H1 (cell line): ENCODE measurements at regions not wholly inside any gene's neighbourhood (a gene's known extent, or its start where the extent isn't known, plus 50 kb on each side); places are given as distances from the start of the nearest gene placed in this dataset.

Source experiments
- CTCF ChIA-PET: fragments of 300-600 bp; sonication (Branson Sonifier 250); formaldehyde crosslinking; loops from one replicate; lab custom pipeline; 2021; ENCODE audit not compliant: partially characterized antibody; lab: Charles Lee
- POLR2A ChIA-PET: fragments of 300-600 bp; sonication (Branson Sonifier 250); formaldehyde crosslinking; loops from one replicate; lab custom pipeline; 2021; ENCODE audit warnings: inconsistent platforms; ENCODE audit not compliant: partially characterized antibody; lab: Charles Lee
- DNase-seq, 2 experiments: peaks; one replicate each; pipeline versions ENCODE4 v3.0.0 to v3.0.0-alpha.2; 2010 to 2022; ENCODE audit warnings: low spot score in 2 of 2, low read depth in 1 of 2, mixed read lengths in 1 of 2
- FAIRE-seq: peaks from 2 replicates; lab custom pipeline; 2011; peaks lifted over from hg19 to GRCh38; lab: Jason Lieb, UNC
- H2AFZ ChIP-seq: 2 replicates; pipeline ENCODE4 v1.8.1; 2012; ENCODE audit warnings: low read length, inconsistent platforms
- H2AK5ac ChIP-seq: 2 replicates; pipeline ENCODE4 v1.6.1; 2013; ENCODE audit warnings: low read depth, low read length
- H2BK120ac ChIP-seq: replicated peaks from 2 replicates; pipeline ENCODE3; 2013; ENCODE audit warnings: low read depth, low read length, inconsistent platforms
- H2BK12ac ChIP-seq: 2 replicates; pipeline ENCODE4 v1.6.1; 2013; ENCODE audit warnings: low read depth, low read length
- H2BK15ac ChIP-seq: 2 replicates; pipeline ENCODE4 v1.6.1; 2013; ENCODE audit warnings: low read length
- H2BK20ac ChIP-seq: 2 replicates; pipeline ENCODE4 v1.6.1; 2013; ENCODE audit warnings: low read length
- H2BK5ac ChIP-seq: 2 replicates; pipeline ENCODE4 v1.6.1; 2013; ENCODE audit warnings: low read depth, low read length
- H3K14ac ChIP-seq: 2 replicates; pipeline ENCODE4 v1.6.1; 2013; ENCODE audit warnings: inconsistent platforms; ENCODE audit not compliant: insufficient read length
- H3K18ac ChIP-seq: 2 replicates; pipeline ENCODE4 v1.6.1; 2013; ENCODE audit warnings: low read length; ENCODE audit errors: extremely low read depth
- H3K23ac ChIP-seq: 2 replicates; pipeline ENCODE4 v1.6.1; 2013; ENCODE audit warnings: inconsistent platforms; ENCODE audit not compliant: insufficient read length
- H3K23me2 ChIP-seq: 2 replicates; pipeline ENCODE4 v1.6.1; 2013; ENCODE audit warnings: low read depth, low read length
- H3K27ac ChIP-seq: 2 replicates; pipeline ENCODE4 v1.6.1; 2011; ENCODE audit warnings: low read depth, low read length, inconsistent platforms
- H3K27me3 ChIP-seq, 4 experiments: replicated peaks in 1 of 4; 1 replicate in 1 of 4; 2 replicates in 3 of 4; pipeline versions ENCODE4 v1.6.1 to v1.8.1; 2011 to 2013; ENCODE audit warnings: low read length in 3 of 4, mild to moderate bottlenecking in 3 of 4, inconsistent platforms in 2 of 4, mixed read lengths in 2 of 4, moderate library complexity in 1 of 4; ENCODE audit not compliant: control insufficient read depth in 3 of 4, insufficient read depth in 3 of 4; ENCODE audit errors: extremely low read depth in 1 of 4
- H3K36me3 ChIP-seq, 4 experiments: 2 replicates each; pipeline versions ENCODE4 v1.6.1 to v1.8.1; 2011 to 2013; ENCODE audit warnings: mild to moderate bottlenecking in 4 of 4, low read length in 3 of 4, moderate library complexity in 2 of 4, control low read depth in 1 of 4, inconsistent platforms in 1 of 4; ENCODE audit not compliant: insufficient read depth in 4 of 4, control insufficient read depth in 2 of 4
- H3K4ac ChIP-seq: replicated peaks from 2 replicates; pipeline ENCODE3; 2013; ENCODE audit warnings: low read length, low read depth, mixed read lengths, inconsistent platforms; ENCODE audit not compliant: insufficient read length
- H3K4me1 ChIP-seq, 4 experiments: replicated peaks in 1 of 4; 1 replicate in 1 of 4; 2 replicates in 3 of 4; pipeline versions ENCODE4 v1.6.1 to v1.8.1; 2011 to 2013; ENCODE audit warnings: low read length in 3 of 4, inconsistent platforms in 2 of 4, mixed read lengths in 1 of 4; ENCODE audit not compliant: insufficient read depth in 4 of 4, control insufficient read depth in 3 of 4
- H3K4me2 ChIP-seq, 2 experiments: 2 replicates each; pipeline versions ENCODE4 v1.6.1 to v1.8.1; 2011 to 2013; ENCODE audit warnings: low read depth in 2 of 2, low read length in 2 of 2, control low read depth in 1 of 2, inconsistent platforms in 1 of 2, mild to moderate bottlenecking in 1 of 2; ENCODE audit not compliant: insufficient read depth in 1 of 2
- H3K4me3 ChIP-seq, 4 experiments: fragments of 200-600, 300-600 bp in 1 of 4; sonication (generic), shearing (Covaris generic), sonication (Bioruptor Twin) in 1 of 4; 2 replicates each; pipeline versions ENCODE4 v1.5.1 to v1.8.1; 2011 to 2016; ENCODE audit warnings: low read length in 4 of 4, low read depth in 3 of 4, control low read depth in 2 of 4, inconsistent platforms in 2 of 4, mild to moderate bottlenecking in 2 of 4, mixed read lengths in 1 of 4, moderate library complexity in 1 of 4; ENCODE audit not compliant: insufficient read depth in 2 of 4; ENCODE audit errors: extremely low read depth in 1 of 4
- H3K56ac ChIP-seq: replicated peaks from 2 replicates; pipeline ENCODE3; 2013; ENCODE audit warnings: low read depth, mild to moderate bottlenecking, mixed read lengths, low read length, inconsistent platforms; ENCODE audit not compliant: insufficient read length
- H3K79me1 ChIP-seq: 2 replicates; pipeline ENCODE4 v1.6.1; 2013; ENCODE audit warnings: low read depth, low read length, control low read depth
- H3K79me2 ChIP-seq, 2 experiments: 2 replicates each; pipeline versions ENCODE4 v1.6.1 to v1.8.1; 2012 to 2013; ENCODE audit warnings: low read length in 2 of 2, mild to moderate bottlenecking in 2 of 2, inconsistent platforms in 1 of 2; ENCODE audit not compliant: insufficient read depth in 2 of 2, control insufficient read depth in 1 of 2
- H3K9ac ChIP-seq, 4 experiments: replicated peaks in 1 of 4; 1 replicate in 1 of 4; 2 replicates in 3 of 4; pipeline versions ENCODE4 v1.6.1 to v1.8.1; 2011 to 2013; ENCODE audit warnings: low read depth in 3 of 4, low read length in 3 of 4, control low read depth in 2 of 4, mild to moderate bottlenecking in 2 of 4, moderate library complexity in 2 of 4, inconsistent platforms in 1 of 4; ENCODE audit errors: extremely low read depth in 1 of 4
- H3K9me3 ChIP-seq, 2 experiments: 2 replicates each; pipeline versions ENCODE4 v1.6.1 to v1.8.1; 2012 to 2013; ENCODE audit warnings: mild to moderate bottlenecking in 2 of 2, moderate library complexity in 2 of 2, control low read depth in 1 of 2, inconsistent platforms in 1 of 2, low read depth in 1 of 2, low read length in 1 of 2, mixed read lengths in 1 of 2; ENCODE audit not compliant: insufficient read depth in 2 of 2
- H4K20me1 ChIP-seq, 2 experiments: replicated peaks in 1 of 2; 2 replicates each; pipeline versions ENCODE3 to v1.8.1; 2011 to 2013; ENCODE audit warnings: inconsistent platforms in 2 of 2, low read length in 2 of 2, mild to moderate bottlenecking in 1 of 2; ENCODE audit not compliant: insufficient read depth in 2 of 2, control insufficient read depth in 1 of 2
- H4K5ac ChIP-seq: 2 replicates; pipeline ENCODE4 v1.6.1; 2013; ENCODE audit warnings: low read length, low read depth, mixed read lengths, inconsistent platforms; ENCODE audit not compliant: insufficient read length
- H4K8ac ChIP-seq: 2 replicates; pipeline ENCODE4 v1.8.0; 2013; ENCODE audit warnings: mild to moderate bottlenecking, moderate library complexity, low read length, inconsistent platforms; ENCODE audit not compliant: insufficient read depth; ENCODE audit errors: extremely low read depth
- H4K91ac ChIP-seq: replicated peaks from 2 replicates; pipeline ENCODE3; 2013; ENCODE audit warnings: low read length, mixed read lengths, inconsistent platforms; ENCODE audit not compliant: insufficient read length
- BACH1 ChIP-seq: IDR thresholded peaks from 2 replicates; pipeline ENCODE4 v1.6.1; 2012; ENCODE audit warnings: low read length, improper control_type of control experiment
- BCL11A ChIP-seq, 2 experiments: IDR thresholded peaks; one replicate each; pipeline ENCODE4 v1.6.1; 2011; ENCODE audit warnings: low read depth in 2 of 2, low read length in 2 of 2, mild to moderate bottlenecking in 2 of 2
- CBX5 ChIP-seq: fragments of 300-800, 300-1000 bp; sonication (generic); IDR thresholded peaks from 2 replicates; pipeline ENCODE4 v1.7.1; 2016; ENCODE audit warnings: antibody characterized with exemption, low read length, low read depth
- FOSL1 ChIP-seq: IDR thresholded peaks from 2 replicates; pipeline ENCODE4 v1.6.1; 2011; ENCODE audit warnings: mild to moderate bottlenecking, low read depth, low read length, moderate library complexity; ENCODE audit not compliant: insufficient read depth
- HDAC6 ChIP-seq: IDR thresholded peaks from one replicate; pipeline ENCODE4 v1.7.1; 2012; ENCODE audit warnings: low read depth, mild to moderate bottlenecking, inconsistent platforms, low read length, moderate library complexity
- KDM4A ChIP-seq: IDR thresholded peaks from one replicate; pipeline ENCODE4 v1.7.1; 2012; ENCODE audit warnings: low read depth, mild to moderate bottlenecking, moderate library complexity, low read length, inconsistent platforms; ENCODE audit not compliant: severe bottlenecking
- RBBP5 ChIP-seq: IDR thresholded peaks from 2 replicates; pipeline ENCODE4 v1.7.1; 2012; ENCODE audit warnings: low read depth, mild to moderate bottlenecking, inconsistent platforms, low read length, moderate library complexity, borderline replicate concordance
- SAP30 ChIP-seq: fragments of 300-600 bp; sonication (generic); IDR thresholded peaks from 2 replicates; pipeline ENCODE4 v1.7.1; 2012; ENCODE audit warnings: low read length, moderate library complexity, mild to moderate bottlenecking, inconsistent platforms; ENCODE audit not compliant: insufficient read depth, insufficient replicate concordance
- SIX5 ChIP-seq: IDR thresholded peaks from 2 replicates; pipeline ENCODE4 v1.6.1; 2011; ENCODE audit warnings: mild to moderate bottlenecking, low read depth, low read length
- SP4 ChIP-seq: IDR thresholded peaks from 2 replicates; pipeline ENCODE4 v1.6.1; 2012; ENCODE audit warnings: low read length, inconsistent platforms
- SRF ChIP-seq: IDR thresholded peaks from 2 replicates; pipeline ENCODE4 v1.6.1; 2011; ENCODE audit warnings: mild to moderate bottlenecking, low read depth, low read length, moderate library complexity
- TAF7 ChIP-seq: optimal IDR thresholded peaks from 2 replicates; pipeline ENCODE3; 2011; ENCODE audit warnings: low read depth, mild to moderate bottlenecking, inconsistent platforms, low read length, moderate library complexity, borderline replicate concordance
- ZNF274 ChIP-seq: IDR thresholded peaks from 2 replicates; pipeline ENCODE4 v1.7.0; 2012; ENCODE audit warnings: low read length, borderline replicate concordance; ENCODE audit errors: extremely low read depth

DNA sequence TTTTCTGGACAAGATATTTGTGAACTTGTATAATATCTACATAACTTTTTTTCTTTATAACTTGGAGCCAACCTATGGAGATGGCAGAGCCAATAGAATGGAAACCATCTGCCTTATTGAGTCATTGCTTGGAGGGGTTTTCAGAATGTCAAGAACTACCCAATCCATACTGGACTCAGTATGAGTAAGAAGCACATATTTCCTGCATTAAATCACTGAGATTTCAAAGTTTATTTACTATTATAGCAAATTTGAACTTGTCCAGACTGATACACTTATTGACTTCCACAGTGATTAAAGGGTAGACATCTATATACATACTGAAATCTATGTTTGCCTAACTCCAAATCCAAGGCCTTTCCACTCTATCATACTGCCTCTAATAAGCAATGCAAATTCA lies 704.0 kb downstream of the KCNA4 start:
- Histone ChIP-seq H3K4me3 (no peak overlapping the region), H3K9ac (no peak overlapping the region), H2BK12ac (no peak overlapping the region), H3K79me1 (no peaks in the 10 kb centered on the region), H3K14ac (no peak overlapping the region), H2AK5ac (no peak overlapping the region), H3K79me2 (no peaks in the 10 kb centered on the region), H3K18ac (no peak overlapping the region), H3K23me2 (no peaks in the 10 kb centered on the region), H4K8ac (no peak overlapping the region), H3K9me3 (no peaks in the 10 kb centered on the region), H4K91ac (no peak overlapping the region), H3K4ac (no peak overlapping the region), H3K4me1 (no peaks in the 10 kb centered on the region), H2BK5ac (no peak overlapping the region), H3K27me3 (no peaks in the 10 kb centered on the region), H4K5ac (no peak overlapping the region), H3K27ac (no peak overlapping the region), H3K23ac (no peak overlapping the region), H3K36me3 (no peaks in the 10 kb centered on the region), H3K56ac (no peak overlapping the region), H2BK15ac (no peak overlapping the region), H2BK20ac (no peak overlapping the region), H2AFZ (no peak overlapping the region), H2BK120ac (no peak overlapping the region), H4K20me1 (no peaks in the 10 kb centered on the region), H3K4me2 (no peak overlapping the region)
- TF ChIP-seq SIX5 (no peak), CBX5 (no peak), RBBP5 (no peak), BCL11A (IDR thresholded peaks at IDR 0.05; ENCODE audit: low read depth in 2 of 2, low read length in 2 of 2) (no peak), KDM4A (no peak), SAP30 (no peak), TAF7 (no peak), ZNF274 (no peak), BACH1 (no peak), SP4 (no peak), HDAC6 (no peak), SRF (no peak), FOSL1 (no peak)
- FAIRE-seq, result no peak
- DNase-seq, result no peak
- ChIA-PET POLR2A (no interaction called here), CTCF (interaction anchor here (1.5 kb wide), 1 partner anchor 16 kb away, joined by 6 read pairs; no protein-coding TSS in a partner anchor)
